Kasumi-1 (cell line): ENCODE measurements at regions not wholly inside any gene's neighbourhood (a gene's known extent, or its start where the extent isn't known, plus 50 kb on each side); places are given as distances from the start of the nearest gene placed in this dataset.
A peak's percentile ranks its signal among the peaks of the same experiment; 100 is the strongest.

Source experiments
- DNase-seq, 2 experiments: peaks; one replicate each; lab custom pipeline; 2025; lab: John Stamatoyannopoulos, UW

- DNase-seq: no peak
These were observed 257.1 kb downstream of the UACA start for GRCh38 chr15:70505936-70506912.

DNA sequence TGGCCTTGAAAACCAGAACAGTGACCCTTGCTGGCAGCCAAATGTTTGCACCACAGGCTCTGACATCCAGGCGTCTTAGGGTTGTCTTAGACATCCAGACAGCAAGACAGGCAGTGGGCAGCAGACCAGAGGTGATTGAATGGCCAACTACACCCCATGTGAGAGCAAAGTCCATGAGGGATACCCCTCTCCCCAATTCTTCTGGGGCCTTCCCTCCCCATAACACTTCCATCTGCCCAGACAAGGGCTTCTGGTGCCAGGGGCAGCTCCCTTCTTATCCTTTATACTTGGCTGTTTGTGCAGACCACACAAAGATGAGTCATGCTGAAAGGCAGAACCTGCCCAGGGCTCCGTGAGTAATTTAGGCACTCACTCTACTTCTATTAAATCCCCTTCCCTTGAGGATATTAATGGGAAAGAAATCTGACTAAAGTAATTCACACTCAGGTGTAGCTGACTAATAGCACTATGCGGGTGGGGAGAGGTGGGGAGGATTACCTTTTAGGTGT lies 257.9 kb downstream of the UACA start:
- peak; percentile 35 to 39 for DNase-seq

GRCh38 chr15:70504988-70505387 lies 258.4 kb downstream of the UACA start:
- DNase-seq: no peak

GRCh38 chr15:70504299-70504951 lies 258.9 kb downstream of the UACA start:
- DNase-seq: peak; percentile 76 to 83

GRCh38 chr15:70503798-70504298 lies 259.5 kb downstream of the UACA start:
- DNase-seq: no peak

DNA sequence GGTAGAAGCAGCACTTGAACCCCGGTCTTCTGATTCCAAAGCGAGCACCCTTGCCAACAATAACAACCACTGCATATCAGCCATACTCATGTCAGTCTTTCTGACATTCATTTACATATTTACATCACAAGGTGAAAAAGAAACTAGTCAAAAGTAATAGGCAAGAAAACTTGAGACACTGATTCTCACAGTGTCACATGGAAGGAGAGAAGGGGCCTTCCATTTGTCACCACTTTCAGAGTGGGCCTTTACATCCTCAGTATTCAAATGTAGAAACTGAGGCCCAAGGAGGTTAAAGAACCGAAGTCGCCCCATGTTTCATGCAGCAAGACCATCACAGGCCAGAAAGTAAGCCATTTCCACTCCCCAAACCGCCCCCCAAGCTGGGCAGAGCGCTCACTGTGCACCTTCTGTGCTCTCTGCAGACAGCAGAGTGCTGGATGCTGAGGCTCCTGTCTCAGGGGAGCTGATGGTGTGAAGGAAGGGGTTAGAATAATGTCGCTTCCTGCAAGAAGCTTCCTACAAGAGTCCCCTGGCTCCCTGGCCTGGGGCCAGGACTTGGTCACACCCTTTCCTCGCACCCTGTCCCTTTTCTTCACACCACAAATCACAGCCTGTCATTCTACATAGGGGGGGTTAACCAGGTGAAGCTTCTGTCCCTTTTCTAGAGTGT lies 260.1 kb downstream of the UACA start:
- no peak for DNase-seq

DNA sequence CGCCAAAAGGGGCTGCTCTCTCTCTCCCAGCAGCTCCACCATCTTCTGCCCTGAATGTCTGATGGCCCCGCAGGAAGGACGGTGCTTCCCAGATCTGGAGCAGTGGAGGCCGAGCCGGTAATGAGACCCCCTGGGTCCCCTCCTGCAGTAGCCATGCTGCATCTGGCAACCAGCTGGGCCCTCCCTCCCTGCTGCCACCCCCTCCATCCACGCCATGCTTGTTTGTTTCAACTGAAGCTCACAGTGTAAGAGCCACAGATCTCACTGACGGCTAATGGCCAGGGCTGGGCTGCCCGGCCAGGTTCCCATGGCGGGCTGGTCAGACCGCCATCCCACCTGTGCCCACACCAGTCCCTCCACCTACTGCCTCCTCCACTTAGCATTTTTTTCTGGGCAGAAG lies 260.8 kb downstream of the UACA start:
- DNase-seq: no peak

DNA sequence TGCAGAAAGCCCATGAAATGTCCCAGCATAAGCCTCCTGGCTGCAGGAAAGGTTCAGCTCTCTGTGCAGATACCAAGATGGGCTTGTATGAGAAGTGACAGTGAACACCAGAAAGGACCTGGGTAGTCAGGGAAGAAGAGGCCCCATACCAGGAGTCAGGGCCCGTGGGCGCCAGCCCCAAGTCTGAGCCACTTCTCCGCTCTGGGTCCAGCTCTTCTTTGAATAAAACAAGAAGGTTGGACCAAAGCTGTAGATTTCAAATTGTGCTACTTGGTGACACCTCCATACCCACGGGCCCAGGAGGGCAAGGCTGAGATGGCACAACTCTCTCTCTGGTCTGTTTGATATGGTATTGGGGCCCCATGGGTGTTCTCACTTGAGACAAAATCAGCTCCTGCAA lies 261.5 kb downstream of the UACA start:
- no peak for DNase-seq

GRCh38 chr15:70501121-70501727 lies 262.1 kb downstream of the UACA start:
- no peak for DNase-seq

- no peak for DNase-seq
These were observed 263.6 kb downstream of the UACA start for GRCh38 chr15:70499791-70500190.

- no peak for DNase-seq
These were observed 265.2 kb downstream of the UACA start for GRCh38 chr15:70498096-70498626.

DNA sequence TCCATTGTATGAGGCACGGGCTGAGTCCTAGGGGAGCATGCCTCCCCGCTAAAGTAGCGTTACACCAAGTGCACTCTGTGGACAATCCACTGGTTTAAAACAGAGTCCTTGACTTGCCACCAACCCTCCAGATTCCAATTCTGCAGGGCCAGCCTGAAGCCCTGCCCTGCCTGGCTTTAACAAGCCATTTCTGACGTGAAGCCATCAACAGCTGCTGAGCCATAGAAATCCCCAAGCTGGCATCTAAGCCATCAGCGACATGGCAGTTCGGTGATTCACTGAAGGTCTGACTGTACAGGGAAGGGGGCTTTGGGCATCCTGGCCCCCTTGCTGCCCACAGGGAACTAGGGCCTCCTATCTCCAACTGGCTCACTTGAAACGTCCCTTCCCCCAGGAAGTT lies 265.7 kb downstream of the UACA start:
- DNase-seq: no peak

DNA sequence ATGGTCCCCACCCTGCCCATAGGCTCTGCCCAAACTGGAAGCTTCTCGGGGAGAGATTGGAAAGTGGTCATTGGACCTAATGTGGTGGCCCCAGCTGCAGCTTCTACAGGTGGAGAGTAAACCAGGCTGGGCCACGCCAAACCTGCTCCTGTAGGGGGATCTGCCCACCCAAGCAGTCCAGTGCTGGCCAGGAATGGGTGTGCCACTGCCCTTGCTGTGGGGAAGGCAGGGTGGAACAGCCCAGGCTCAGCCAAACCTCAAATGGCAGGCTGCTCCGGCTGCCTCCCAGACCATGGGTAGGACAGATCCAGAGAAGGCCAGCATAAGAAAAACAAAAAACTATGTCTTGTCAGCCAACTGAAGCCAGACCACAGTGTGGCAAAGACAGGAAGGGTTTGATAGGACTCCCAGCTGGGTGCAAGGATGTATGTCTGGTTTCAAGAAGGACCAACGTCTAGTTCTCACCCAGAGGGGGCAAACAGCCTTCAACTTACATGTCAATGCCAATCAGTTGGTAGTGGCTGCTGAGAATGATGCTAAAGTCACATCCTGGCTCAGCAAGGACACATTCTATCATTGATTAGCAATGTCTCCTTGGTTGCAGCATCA lies 267.3 kb downstream of the UACA start:
- no peak for DNase-seq

DNA sequence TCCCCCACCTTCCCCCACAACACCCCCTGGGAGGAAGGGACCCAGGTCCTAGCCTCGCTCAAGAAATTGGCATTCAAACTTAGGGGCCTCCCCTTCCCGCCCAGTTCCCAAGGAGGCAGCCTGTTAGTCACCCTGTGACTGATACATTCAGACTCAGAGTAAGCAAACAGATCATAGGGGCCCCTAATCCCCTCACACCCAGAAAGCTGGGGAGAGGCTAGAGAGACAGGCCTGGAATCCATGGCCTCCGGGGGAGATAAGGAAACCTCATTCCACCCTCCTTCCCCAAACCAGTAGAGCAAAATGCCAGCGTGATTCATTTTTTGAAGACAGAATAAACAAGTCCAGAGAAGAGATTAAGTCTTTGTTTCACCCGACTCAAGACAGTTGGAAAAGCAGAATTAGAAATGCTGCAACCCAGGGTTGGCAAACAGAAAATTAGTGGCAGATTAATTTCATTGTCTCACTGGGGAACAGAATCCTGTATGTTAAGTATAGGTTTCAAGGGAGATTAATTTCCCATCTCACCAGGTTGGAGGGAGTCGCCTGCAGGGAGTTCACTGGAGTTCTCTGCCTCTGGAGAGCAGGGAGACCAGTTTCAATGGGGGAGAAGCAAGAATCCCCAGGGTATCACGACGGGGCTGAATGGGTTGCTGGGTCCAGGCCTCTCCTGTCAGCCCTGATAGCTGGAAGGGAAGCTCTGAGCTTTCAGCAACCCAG lies 268.3 kb downstream of the UACA start:
- DNase-seq: no peak

GRCh38 chr15:70494517-70494851 lies 268.9 kb downstream of the UACA start:
- no peak for DNase-seq

DNA sequence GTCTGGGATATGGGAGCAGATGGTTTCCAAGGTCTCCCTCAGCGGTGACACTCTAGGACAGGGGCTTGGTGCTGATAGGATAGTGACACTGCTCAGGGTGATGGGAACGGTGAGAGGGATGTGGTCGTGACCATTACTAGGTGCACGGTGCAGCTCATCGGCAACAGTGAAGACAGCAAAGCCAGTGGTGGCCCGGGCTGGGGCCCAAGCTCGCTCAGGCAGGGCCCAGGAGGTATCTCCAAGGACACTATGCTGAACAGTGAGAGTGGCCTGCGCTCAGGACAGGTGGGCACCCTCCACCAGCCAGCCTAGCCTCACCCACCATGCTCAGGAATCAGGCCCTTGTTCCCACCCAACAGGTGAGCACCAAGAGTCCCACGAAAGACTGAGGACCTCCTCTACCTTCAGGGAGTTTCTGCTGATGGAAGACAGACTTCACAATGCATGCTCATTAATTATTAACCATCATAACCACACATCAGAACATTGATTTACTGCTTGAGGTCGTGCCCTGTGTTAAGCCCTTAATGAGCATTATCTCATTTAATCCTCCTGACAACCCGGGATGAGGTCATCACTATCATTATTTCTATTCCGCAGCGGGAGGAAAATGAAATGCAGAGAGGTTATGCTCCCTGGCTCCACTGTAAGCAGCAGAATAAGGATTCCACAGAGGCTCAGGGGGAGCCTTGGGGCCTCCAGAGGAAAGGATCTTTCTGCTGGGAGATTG lies 269.4 kb downstream of the UACA start:
- no peak for DNase-seq

- DNase-seq: no peak
These were observed 270.0 kb downstream of the UACA start for GRCh38 chr15:70493376-70493775.

DNA sequence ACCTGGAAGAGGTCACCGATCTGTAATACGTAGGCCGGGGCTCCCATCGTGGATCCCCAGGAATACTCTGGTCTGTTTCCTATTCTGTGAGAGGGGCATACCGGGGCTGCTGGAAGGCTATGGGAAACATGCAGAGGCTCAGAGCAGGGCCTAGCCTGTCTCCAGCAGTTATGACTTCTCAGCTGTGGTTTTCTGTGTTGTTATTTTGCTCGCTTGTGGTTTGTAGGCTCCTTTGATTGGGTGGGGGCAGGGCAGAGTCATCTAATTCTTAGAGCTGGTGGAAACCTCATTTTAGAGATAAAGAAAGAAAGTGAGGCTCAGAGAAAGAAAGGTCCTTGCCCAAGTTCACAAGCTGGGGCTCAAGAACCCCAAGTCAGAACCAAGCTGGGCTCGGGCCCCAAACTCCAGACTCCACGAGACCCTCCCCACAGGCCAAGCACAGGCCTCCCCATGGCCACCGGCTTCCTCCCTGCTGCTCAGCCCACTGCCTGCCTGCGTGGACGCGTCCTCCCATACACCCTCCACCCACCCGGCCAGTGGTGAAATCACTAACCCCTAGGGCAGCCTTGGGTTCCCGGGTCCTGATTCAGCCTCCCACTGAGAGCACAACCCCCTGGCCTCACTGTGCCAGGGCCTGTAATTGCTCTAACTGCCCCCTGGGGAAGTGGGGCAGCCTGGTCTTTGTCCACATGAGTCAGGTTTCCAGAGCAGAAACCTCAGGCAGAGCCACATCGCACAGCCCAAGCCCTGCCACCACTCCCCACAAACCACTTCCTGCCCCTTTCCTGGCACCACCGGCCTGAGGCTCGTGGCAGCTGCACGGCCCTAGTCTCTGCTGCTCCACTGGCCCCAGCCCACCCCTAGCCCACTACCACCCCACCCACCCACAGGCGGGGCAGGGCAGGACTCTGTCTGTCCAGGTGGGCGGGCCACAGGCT lies 270.8 kb downstream of the UACA start:
- DNase-seq: peak; percentile 22 to 36

GRCh38 chr15:70491641-70492040 lies 271.7 kb downstream of the UACA start:
- DNase-seq: no peak
